Vagina (tissue), 2 donors: ENCODE measurements at regions not wholly inside any gene's neighbourhood (a gene's known extent, or its start where the extent isn't known, plus 50 kb on each side); places are given as distances from the start of the nearest gene placed in this dataset.

Experiments used
- DNase-seq, 2 donors: peaks; one replicate each; pipeline ENCODE4 v3.0.0-alpha.2; 2017; ENCODE audit errors: extremely low spot score in 2 of 2
- H3K27ac ChIP-seq: fragments of 200-600 bp; sonication (generic); one replicate; pipeline ENCODE4 v1.5.1; 2019
- H3K27me3 ChIP-seq: fragments of 200-600 bp; sonication (generic); one replicate; pipeline ENCODE4 v1.5.1; 2019
- H3K36me3 ChIP-seq, 2 donors: fragments of 200-600 bp; sonication (generic); one replicate each; pipeline ENCODE4 v1.5.1; 2017 to 2019
- H3K4me1 ChIP-seq: fragments of 200-600 bp; sonication (generic); one replicate; pipeline ENCODE4 v1.5.1; 2019
- H3K4me3 ChIP-seq, 2 donors: fragments of 200-600 bp; sonication (generic); 1 replicate in 1 of 2; 2 replicates in 1 of 2; pipeline ENCODE4 v1.5.1; 2016 to 2019
- H3K9me3 ChIP-seq: fragments of 200-600 bp; sonication (generic); one replicate; pipeline ENCODE4 v1.5.1; 2019
- CTCF ChIP-seq, 3 experiments: fragments of 450-650 bp in 2 of 3; fragments of 200-600 bp in 1 of 3; sonication (generic) in 1 of 3; IDR thresholded peaks; one replicate each; pipeline ENCODE4 v1.5.1; 2017 to 2019; ENCODE audit warnings: antibody characterized with exemption in 3 of 3, mild to moderate bottlenecking in 2 of 3, moderate library complexity in 2 of 3
- POLR2A ChIP-seq, 2 donors: fragments of 450-650 bp; IDR thresholded peaks; one replicate each; pipeline ENCODE4 v1.6.1; 2017; ENCODE audit warnings: antibody characterized with exemption in 2 of 2, mild to moderate bottlenecking in 2 of 2, moderate library complexity in 2 of 2
- POLR2AphosphoS5 ChIP-seq, 2 donors: sonication (generic); formaldehyde crosslinking; IDR thresholded peaks; one replicate each; pipeline ENCODE4 v1.9.0; 2017; ENCODE audit warnings: antibody characterized with exemption in 2 of 2, mild to moderate bottlenecking in 2 of 2, low read depth in 1 of 2; ENCODE audit not compliant: insufficient read depth in 1 of 2
- intact Hi-C: fragments of 100-400 bp; cut with DNase I; formaldehyde crosslinking; loops from one replicate; pipeline ENCODE4 v1.15.1; 2023

GRCh38 chr7:152966189-152966588 is 206.6 kb downstream of the ACTR3B start:
- Histone ChIP-seq H3K4me3 (no peak overlapping the region), H3K27ac (no peak overlapping the region), H3K9me3 (peaks cover under 1% of the 10 kb centered on the region), H3K4me1 (no peaks in the 10 kb centered on the region), H3K27me3 (no peaks in the 10 kb centered on the region), H3K36me3 (no peaks in the 10 kb centered on the region)
- intact Hi-C loops: loop anchor here (10.0 kb wide), 1 partner anchor 1029 kb away; no protein-coding TSS in a partner anchor
- TF ChIP-seq POLR2A (IDR thresholded peaks at IDR 0.05) (no peak), POLR2AphosphoS5 (IDR thresholded peaks at IDR 0.05; ENCODE audit: insufficient read depth in 1 of 2, low read depth in 1 of 2) (no peak), CTCF (IDR thresholded peaks at IDR 0.05) (no peak)
- no peak for DNase-seq

GRCh38 chr7:152967958-152968357 is 208.4 kb downstream of the ACTR3B start:
- no peaks in the 10 kb centered on the region for H3K9me3 ChIP-seq
- intact Hi-C loops: loop anchor here (10.0 kb wide), 1 partner anchor 1027 kb away; no protein-coding TSS in a partner anchor
- DNase-seq: no peak
- H3K36me3 ChIP-seq: no peaks in the 10 kb centered on the region
- H3K4me3 ChIP-seq: no peak overlapping the region
- no peaks in the 10 kb centered on the region for H3K4me1 ChIP-seq
- no peak overlapping the region for H3K27ac ChIP-seq
- no peak for TF ChIP-seq POLR2A (IDR thresholded peaks at IDR 0.05)
- no peak for TF ChIP-seq CTCF (IDR thresholded peaks at IDR 0.05)
- TF ChIP-seq POLR2AphosphoS5 (IDR thresholded peaks at IDR 0.05; ENCODE audit: insufficient read depth in 1 of 2, low read depth in 1 of 2): no peak
- H3K27me3 ChIP-seq: no peaks in the 10 kb centered on the region

DNA sequence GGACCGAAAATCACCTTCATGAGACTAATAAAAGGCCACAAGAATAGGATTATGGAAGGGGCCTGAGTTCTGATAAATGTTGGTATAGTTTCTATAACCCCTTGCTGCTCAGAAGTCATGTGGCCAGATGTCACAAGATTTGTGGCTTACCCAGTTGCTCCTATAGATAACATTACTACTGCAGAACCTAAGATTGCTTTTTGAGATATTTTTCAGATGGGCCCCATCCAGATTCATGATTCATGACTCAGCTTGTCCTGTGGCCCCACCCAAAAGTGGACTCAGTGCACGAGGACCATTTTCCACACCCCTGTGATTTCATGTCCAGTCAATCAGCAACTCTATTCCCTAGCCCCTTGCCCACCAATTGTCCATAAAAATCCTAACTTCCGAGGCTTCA is 209.0 kb downstream of the ACTR3B start:
- no peaks in the 10 kb centered on the region for H3K27me3 ChIP-seq

GRCh38 chr7:152969335-152969734 is 209.8 kb downstream of the ACTR3B start:
- Histone ChIP-seq H3K4me3 (no peak overlapping the region), H3K9me3 (no peaks in the 10 kb centered on the region), H3K4me1 (no peaks in the 10 kb centered on the region), H3K36me3 (no peaks in the 10 kb centered on the region), H3K27me3 (no peaks in the 10 kb centered on the region), H3K27ac (no peak overlapping the region)
- intact Hi-C loops: loop anchor here (10.0 kb wide), 1 partner anchor 1025 kb away; no protein-coding TSS in a partner anchor
- DNase-seq: no peak
- TF ChIP-seq POLR2A (IDR thresholded peaks at IDR 0.05) (no peak), POLR2AphosphoS5 (IDR thresholded peaks at IDR 0.05; ENCODE audit: insufficient read depth in 1 of 2, low read depth in 1 of 2) (no peak), CTCF (IDR thresholded peaks at IDR 0.05) (no peak)

More for the DNA sequence above, 209.0 kb downstream of the ACTR3B start:
- no peak for DNase-seq
- H3K4me3 ChIP-seq: no peak overlapping the region
- H3K4me1 ChIP-seq: no peaks in the 10 kb centered on the region
- H3K9me3 ChIP-seq: no peaks in the 10 kb centered on the region
- intact Hi-C loops: loop anchor here (10.0 kb wide), 1 partner anchor 1026 kb away; no protein-coding TSS in a partner anchor
- no peaks in the 10 kb centered on the region for H3K36me3 ChIP-seq
- TF ChIP-seq POLR2A (IDR thresholded peaks at IDR 0.05): no peak
- TF ChIP-seq CTCF (IDR thresholded peaks at IDR 0.05): no peak
- no peak for TF ChIP-seq POLR2AphosphoS5 (IDR thresholded peaks at IDR 0.05; ENCODE audit: insufficient read depth in 1 of 2, low read depth in 1 of 2)
- H3K27ac ChIP-seq: no peak overlapping the region

DNA sequence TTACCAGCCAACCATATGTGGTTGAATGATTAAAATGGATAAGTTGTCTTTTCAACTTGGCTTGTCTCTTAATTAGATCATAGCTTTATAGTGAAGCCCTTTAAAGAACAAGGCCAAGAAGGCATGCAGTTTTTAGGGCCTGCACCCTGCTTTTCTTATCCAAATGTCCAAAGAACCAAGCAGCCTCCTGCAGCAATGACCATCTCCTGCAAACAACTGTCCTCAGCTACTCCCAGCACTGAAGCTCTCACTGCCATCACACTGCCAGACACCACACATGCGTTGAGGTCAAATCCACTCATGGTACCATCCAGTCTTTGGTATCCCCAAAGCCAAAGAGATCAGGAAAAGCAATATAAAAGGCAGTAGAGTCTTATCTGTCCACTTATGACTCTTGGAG is 210.3 kb downstream of the ACTR3B start:
- Histone ChIP-seq H3K4me1 (no peaks in the 10 kb centered on the region), H3K27me3 (no peaks in the 10 kb centered on the region), H3K9me3 (no peaks in the 10 kb centered on the region), H3K4me3 (no peak overlapping the region), H3K27ac (no peak overlapping the region), H3K36me3 (no peaks in the 10 kb centered on the region)
- TF ChIP-seq CTCF (IDR thresholded peaks at IDR 0.05): no peak
- no peak for TF ChIP-seq POLR2A (IDR thresholded peaks at IDR 0.05)
- TF ChIP-seq POLR2AphosphoS5 (IDR thresholded peaks at IDR 0.05; ENCODE audit: insufficient read depth in 1 of 2, low read depth in 1 of 2): no peak
- intact Hi-C loops: loop anchor here (10.0 kb wide), 1 partner anchor 1025 kb away; no protein-coding TSS in a partner anchor
- DNase-seq: peak in 1 of 2 donors; percentile 11
